GM18858 (cell line): ENCODE measurements at regions not wholly inside any gene's neighbourhood (a gene's known extent, or its start where the extent isn't known, plus 50 kb on each side); places are given as distances from the start of the nearest gene placed in this dataset.

Experiments
- ATAC-seq: cut with Tn5 transposase; IDR thresholded peaks from one replicate; pipeline ENCODE4 v1.9.1; 2021; ENCODE audit not compliant: unreplicated experiment

DNA sequence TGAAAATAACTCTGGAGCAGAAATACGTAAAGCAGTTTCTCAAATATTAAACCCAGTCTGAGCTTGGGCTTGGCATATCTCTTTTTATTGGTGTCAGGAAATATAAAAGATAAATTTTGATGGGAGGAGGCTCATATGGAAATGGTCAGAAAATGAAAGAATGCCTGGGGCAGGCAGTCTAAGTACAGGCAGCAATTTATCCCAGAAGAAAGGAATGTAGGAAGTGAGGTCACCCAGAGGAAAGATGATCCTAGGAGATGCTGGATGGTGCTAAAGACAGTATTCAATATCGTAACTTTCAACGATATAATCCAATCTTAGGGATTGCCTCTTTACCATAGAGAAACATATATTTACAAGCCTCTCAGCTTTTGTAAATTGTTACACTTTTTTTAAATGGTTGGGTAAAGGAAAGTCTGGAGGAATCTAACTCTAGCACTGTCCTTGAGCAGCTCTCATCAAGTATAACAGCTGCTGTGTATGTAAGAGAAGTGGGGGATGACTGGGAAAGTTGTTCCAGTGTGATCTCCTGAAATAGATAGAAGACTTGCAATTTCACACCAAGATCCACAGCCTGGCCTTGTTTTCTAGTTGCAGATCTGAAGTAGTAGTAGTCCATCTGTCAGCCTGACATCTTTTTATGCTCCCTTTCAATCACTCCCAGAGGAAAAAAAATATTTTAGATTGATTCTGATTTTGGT is 256.9 kb upstream of the SASH1 start:
- no peak for ATAC-seq

DNA sequence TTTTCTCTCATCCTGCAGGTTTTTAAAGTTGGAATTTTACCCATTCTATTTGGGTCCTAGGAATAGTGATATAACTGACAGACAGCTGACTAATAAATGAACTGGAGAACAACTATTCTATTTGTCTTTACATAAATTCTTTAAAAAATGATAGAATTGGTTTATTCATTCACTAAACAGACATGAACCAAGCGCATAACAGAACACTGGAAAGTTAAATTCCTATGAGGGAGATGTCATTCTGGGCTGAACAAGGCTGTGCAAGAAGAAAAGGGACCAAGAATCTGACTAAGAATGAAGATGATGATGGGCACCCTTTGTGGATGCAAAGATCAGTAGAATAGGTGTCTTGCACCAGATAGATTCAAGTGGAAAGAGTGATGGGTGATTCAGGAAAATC is 256.3 kb upstream of the SASH1 start:
- ATAC-seq, result no peak

DNA sequence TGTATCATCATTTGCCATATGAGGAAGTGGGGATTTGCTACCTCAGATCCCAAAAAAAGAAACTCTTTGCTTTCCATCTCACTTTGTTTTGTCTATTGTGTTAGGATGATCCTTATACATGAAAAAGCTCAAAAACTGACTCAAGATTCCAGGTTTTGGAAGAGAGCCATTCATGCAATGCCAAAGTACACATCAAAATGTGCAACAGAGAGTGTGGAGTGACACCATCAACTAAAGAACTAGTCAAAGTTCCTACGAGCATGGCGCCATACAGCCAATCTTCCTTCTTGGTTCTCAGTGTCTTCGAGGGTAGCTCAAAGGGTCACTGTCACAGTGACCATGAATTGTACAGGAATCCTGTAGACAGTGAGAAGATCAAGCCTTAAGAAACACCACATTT is 255.8 kb upstream of the SASH1 start:
- no peak for ATAC-seq

DNA sequence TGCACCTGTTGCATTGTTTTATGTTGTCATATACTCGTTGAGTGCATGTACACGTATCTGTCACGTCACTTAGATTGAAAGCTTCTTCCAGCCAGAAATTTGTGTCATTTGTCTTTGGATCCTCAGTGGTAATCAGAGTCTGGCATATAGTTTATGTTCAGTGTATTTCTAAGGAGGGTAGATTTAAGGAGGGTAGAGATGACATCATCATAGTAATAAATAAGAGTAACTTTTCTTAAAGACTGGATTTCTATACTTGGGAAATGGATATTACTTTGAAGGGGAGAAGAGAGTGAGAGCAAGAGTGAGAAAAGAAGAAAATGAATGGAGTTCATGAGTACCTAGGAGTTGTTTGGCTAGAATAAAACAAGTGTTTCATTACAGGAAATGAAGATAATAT is 255.0 kb upstream of the SASH1 start:
- ATAC-seq, result no peak

DNA sequence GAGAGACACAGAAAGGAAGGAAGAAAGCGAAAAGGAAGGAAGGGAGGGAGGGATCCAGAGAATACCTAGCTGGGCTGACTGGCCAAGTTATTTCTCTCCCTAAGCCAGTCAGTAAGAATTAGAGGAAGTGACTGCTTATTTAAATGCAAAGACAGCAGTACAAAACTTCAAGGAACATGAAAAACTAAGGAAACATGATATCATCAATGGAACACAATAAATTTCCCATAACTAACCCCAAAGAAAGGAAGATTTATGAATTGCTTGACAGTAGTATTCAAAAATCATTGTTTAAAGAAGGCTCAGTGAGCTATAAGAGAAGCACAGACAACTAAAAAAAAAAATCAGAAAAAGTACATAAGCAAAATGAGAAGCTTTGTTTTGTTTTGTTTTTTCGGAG is 252.3 kb upstream of the SASH1 start:
- ATAC-seq, result no peak

DNA sequence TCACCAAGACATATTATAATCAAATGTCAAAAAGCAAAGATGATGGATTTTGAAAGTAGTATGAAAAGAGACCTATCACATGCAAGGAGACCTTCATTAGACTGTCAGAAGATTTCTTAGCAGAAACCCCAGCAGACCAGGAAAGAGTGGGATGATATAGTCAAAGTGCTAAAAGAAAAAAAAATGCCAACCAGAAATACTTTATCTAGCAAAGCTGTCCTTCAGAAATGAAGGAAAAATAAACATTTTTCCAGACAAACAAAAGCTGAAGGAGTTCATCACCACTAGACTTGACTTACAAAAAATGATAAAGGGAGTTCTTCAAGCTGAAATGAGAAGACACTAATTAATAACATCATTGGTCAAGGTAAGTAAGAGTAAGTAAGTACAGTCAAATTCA is 251.2 kb upstream of the SASH1 start:
- no peak for ATAC-seq

DNA sequence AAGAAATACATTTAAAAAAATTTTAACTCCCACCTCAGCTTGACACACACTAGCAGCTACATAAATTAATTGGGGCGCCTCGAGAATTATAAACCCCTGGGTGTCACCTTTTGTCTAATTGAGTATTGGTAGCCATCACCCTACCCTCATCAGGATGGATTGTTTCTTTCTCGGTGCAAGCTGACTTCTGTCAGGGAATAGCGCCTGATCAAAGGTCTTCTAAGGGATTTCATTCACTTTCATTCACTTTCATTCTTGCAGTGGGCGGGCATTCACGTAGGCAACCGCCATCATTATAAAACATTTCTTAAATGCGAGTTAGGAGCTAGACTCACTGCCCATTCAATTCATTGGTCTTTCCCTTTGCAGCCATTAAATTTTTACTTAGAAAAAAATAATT is 239.2 kb upstream of the SASH1 start:
- no peak for ATAC-seq

DNA sequence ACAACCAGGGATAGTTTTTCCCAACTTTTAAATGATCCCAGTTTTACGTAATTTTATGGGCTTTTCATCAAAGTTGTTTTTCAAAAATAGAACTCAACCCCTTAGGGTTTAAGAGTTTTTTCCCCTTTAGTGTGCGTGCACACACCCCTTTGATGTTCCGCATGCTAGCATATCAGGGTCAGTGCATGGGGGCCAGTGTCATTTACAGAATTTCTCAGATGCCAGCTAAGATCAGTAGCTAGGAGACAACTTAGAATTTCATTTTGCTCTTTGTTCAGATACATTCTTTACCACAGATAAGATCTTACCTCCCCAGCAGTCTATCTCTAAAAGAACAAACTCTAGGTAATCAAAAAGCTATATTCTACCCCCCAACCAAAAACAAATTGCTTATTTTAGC is 238.5 kb upstream of the SASH1 start:
- no peak for ATAC-seq

DNA sequence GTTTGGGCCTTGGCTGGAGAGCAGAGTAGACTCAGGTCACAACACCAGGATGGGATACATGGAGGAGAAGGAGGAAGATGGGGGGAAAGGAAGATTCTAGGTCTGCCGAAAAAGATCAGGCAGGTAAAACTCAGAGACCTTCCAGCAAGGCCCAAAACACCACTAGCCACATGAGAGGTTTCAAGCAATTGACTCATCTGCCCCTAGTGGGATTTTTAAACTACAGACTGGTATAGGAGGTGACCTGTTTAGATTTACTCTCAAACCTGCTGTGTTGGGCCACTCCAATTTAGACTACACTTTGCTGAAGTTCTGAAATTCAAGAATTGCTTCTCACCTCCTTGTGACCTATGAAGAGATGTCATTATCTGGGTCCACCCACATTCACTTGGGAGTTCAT is 236.9 kb upstream of the SASH1 start:
- no peak for ATAC-seq

DNA sequence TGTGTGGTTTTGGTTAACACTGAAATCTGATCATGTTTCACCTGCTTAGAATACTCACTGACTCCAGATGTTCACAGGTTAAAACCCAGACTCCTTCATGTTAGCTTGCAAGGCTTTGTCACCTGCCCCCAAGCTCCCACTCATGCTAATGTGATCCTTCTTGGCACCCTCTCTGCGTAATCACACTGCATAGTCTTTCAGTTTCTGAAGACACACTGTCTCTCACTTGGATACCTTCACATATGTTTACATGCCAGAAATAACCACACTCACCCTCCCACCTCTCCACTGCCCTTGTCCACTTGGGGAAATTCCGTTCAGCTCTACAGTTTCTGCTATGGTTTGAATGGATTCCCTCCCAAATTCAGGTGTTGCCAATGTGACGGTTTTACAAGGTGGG is 234.7 kb upstream of the SASH1 start:
- no peak for ATAC-seq

DNA sequence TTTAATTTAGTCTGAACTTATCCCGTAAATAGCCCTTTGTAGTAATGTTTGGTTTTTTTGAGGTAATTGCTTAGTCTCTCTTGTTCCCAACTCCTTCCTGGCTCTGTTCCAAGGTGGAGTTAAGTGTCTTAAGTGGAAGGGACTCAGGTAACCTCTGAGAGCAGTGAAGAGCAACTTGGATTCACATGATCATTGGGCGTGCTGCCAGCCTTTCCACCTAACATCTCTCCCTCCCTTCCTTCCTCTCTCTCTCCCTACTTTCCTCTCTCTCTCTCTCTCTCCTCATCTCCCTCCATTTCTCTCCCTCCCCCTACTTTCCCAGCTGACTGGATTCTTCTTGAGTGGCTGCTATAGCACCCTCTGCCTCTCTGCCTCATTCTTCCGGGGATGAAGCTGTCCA is 232.9 kb upstream of the SASH1 start:
- ATAC-seq, result no peak

DNA sequence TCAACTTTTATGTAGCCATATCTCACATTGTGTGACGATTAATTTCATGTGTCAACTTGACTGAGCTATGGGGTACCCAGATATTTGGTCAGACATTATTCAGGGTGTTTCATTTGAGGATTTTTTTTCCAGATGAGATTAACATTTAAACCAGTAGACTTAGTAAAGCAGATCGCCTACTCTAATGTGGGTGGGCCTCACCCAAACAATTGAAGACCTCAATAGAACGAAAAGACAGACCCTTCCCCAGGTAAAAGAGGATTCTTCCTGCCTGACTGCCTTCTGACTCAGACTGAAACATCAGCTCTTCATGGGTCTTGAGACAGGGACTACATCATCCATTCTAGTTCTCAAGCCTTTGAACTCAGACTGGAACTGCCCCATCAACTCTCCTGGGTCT is 231.7 kb upstream of the SASH1 start:
- no peak for ATAC-seq

DNA sequence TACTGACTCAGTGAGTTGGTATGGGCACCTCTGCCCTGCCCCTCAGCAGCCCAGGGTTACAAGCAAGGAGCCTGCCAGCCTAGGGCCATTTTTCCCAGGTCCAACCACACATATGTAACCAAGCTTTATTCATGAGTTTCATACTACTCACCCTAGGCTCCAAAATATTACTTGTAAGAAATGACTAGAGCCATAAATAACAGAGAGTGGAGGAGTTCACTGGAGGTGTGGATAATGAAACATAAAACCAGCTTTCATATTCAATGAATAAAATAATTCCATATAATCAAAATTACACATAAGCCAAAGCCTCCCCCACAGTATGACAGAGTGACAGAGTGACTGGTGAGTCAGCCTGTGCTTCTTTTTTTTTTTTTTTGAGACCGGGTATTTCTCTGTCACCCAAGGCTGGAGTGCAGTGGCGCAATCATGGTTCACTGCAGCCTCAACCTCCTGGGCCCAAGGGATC is 229.8 kb upstream of the SASH1 start:
- no peak for ATAC-seq

DNA sequence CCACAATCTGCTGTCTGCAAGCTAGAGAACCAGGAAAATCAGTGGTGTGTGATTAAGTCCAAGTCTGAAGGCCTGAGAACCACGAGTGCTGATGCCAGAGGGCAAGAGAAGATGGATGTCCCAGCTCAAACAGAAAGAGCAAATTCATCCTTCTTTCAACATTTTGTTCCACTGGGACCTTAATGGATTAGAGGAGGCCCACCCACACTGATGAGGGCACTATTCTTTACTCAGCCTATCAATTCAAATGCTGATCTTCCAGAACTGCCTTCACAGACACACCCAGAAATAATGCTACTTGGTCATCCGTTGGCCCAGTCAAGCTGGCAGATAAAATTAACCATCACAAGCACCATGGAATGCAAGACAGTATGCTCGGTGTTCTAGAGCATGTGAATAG is 226.6 kb upstream of the SASH1 start:
- ATAC-seq, result no peak

DNA sequence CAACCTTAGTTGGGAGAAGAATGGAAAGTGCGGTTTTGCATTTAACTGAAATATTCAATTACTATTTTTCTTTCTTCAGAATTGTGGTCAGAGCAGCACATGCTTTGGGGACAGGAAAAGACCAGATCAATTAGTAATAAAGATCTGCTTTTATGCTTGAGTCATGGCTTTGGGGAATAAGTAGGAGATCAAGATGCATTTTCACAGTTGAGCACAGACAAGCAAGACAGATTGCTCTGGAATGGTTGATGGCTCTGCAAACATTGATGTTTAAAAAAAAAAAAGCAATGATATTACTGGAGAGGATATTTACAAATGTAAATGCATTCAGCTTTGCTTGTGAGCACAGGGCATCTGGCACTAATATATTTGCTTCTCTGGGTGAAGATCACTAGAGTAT is 224.4 kb upstream of the SASH1 start:
- ATAC-seq, result no peak

DNA sequence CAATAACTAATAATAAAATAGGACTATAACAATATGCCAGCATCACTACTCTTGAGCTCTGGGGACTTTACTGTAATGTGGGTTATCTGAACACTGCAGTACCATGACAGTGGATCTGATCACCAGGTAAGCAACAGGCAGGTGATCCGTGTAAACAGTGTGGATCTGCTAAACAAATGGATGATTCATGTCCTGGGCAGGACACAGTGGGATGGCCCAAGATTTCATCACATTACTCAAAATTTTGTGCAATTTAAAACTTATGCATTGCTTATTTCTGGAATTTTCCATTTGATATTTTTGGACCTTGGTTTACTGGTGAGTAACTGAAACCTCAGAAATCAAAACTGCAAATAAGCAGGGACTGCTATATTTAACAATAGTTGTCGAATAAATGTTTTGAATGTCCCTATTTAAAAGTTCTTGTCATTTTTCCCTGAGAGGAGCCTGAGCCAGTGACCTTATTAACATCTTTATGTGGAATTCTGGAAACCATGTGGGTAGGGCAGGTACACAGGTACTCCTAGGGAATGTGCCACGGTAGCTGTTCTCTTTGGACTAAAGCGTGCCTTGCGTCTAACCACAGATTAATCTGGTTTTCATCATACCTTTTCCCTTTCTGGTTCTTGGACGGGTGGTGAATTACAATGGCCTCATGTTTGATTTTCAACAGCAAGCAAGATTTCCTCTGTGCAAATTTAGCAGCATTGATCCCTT is 214.5 kb upstream of the SASH1 start:
- ATAC-seq, result no peak

DNA sequence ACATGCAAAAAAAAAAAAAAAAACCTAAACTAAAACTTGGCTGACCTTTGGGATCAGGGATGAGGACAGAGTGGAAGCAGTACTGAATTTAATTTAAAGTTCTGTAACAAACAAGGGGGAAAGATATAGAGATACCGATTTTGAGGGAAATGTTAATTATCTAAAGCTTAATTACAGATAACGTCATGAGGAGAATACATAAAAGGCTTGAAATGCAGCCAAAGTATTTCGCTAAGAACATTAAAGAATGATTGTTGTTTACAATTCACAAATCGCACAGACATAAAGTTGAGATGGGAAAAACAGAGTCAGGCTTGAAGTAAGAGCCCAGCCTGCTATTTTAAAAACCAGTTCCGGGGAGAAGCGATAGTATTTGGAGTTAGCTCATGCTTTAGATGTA is 208.0 kb upstream of the SASH1 start:
- ATAC-seq, result no peak

DNA sequence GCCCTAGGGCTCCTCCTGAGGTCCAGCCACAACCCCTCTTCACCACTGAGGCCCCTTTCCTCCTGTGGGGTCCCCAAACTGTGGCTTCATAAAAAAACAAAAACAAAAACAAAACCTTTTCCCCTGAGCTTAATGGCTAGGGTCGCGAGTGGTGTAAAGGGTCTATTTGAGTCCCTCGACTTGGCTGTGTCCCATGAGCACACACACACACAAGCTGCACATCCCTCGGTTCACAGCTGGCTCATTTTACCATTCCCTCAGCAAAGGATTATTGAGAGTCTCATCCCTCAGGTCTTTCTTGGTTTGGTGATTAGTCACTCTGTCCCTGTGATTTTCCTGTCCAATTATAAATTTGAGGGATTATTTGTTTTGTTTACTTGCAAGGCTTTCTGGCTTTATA is 206.1 kb upstream of the SASH1 start:
- ATAC-seq, result no peak

DNA sequence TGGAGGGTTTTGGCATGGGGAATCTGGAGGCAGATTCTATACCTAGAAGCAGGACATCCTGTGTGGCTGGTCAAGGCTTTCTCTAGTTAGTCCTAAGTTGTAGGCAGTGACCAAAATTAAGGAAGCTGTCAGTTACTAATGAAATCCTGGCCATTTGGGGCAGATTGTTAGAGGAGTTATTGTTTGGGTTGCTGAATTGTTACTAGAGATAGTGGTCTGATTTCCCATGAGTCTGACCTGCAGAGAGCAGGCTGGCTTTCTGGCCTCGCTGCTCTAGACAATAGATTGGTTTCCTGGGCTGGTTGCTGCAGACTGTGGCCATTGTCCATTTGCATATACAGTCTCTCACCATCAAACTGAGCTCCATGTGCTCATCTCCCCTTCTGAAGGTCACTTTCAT is 205.0 kb upstream of the SASH1 start:
- no peak for ATAC-seq

DNA sequence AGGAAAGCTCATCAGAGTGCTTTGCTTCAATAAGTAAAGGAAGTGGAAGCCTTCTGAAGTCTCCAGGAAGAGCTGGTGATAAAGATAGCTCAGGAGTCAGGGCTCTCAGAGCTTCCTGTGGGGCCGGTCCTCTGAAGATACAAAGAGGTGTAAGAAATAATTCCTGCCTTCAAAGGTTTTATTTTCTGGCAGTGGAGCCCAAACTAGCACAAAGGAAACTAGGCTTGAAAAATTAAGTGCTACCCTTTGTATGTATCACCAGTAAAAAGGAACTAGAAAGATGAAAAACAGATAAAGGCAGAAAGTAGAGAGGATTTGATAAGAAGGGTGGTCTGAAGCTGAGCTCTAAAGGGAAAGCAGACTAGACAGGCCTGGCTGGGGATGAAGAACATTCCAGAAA is 204.1 kb upstream of the SASH1 start:
- ATAC-seq, result no peak

DNA sequence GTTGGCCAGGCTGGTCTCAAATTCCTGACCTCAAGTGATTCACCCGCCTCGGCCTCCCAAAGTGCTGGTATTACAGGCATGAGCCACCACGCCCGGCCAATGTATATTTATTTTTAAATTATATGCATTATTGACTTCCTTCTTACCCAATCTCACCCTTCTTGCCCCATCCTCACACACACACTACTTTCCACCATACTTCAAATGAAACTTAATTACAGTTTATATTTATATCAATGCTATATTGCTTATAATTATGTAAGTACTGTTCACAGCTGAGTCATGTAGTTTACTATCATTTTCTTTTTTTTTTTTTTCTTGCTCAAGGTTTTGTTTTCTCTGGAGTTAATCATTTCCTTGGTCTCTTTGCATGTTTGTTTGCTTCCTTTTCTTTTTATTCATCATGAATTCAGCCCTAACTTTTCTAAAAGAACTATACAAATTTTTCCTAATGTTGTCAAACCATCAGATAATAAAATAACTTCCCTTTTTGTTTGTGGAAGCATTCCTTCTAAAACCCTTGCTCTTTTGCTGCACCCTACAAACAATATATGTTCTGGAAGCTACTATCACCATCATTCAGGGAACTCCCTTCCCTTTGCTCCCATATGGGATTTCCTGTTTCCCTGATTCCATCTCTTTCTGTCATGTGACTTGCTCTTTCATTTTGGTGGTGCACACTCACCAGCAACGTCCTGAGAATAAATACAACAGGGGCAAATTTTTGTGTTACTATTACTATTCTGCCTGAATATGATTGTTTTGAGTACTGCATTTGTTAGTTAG is 201.7 kb upstream of the SASH1 start:
- no peak for ATAC-seq

DNA sequence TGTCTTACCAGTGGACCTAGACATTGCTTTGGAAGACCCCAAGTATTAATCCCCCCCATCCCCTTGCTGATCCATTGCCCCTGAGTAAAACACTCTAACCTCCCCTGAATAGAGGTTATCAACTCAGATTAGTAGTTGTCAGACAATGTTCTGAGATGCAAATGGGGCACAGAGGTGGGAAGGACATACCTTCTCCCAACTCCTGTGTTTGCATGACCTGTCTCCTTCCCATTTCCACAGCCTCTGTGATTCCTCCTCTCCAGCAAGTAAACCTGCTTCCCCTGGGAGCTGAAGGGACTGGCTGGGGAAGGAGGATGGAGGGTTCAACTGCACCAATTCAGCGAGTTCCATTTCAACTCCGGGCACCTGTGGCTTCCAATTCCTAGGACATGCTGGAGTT is 199.8 kb upstream of the SASH1 start:
- no peak for ATAC-seq
